SHP77 (cell line): ENCODE measurements at regions not wholly inside any gene's neighbourhood (a gene's known extent, or its start where the extent isn't known, plus 50 kb on each side); places are given as distances from the start of the nearest gene placed in this dataset.

Source experiments
- DNase-seq, 2 experiments: peaks; one replicate each; lab custom pipeline; 2025; lab: John Stamatoyannopoulos, UW

DNA sequence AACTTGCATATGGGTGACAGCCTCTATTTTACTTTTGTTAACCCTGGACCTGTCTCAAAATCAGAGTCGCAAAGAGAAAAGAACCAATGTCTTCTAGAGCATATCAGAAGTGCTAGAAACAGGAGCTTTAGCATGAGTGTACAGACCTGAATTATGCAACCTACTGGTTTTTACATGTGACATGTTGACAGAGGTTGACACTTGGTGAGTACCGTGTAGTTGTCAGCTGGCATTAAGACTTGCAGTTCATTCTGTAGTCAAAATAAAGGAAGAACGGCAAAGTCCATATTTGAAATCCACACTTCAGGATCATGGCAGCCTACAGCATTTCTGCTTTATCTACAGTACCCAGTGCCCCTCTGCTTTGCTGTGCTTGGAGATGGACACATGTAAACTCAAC, 291.9 kb upstream of the TENM3 start:
- no peak for DNase-seq

GRCh38 chr4:181952478-181952877, 290.7 kb upstream of the TENM3 start:
- DNase-seq = no peak

- DNase-seq = no peak
These were observed 286.7 kb upstream of the TENM3 start for GRCh38 chr4:181956512-181956911.

- DNase-seq = no peak
These were observed 286.1 kb upstream of the TENM3 start for GRCh38 chr4:181957088-181957487.

GRCh38 chr4:181958446-181958845, 284.8 kb upstream of the TENM3 start:
- no peak for DNase-seq

DNA sequence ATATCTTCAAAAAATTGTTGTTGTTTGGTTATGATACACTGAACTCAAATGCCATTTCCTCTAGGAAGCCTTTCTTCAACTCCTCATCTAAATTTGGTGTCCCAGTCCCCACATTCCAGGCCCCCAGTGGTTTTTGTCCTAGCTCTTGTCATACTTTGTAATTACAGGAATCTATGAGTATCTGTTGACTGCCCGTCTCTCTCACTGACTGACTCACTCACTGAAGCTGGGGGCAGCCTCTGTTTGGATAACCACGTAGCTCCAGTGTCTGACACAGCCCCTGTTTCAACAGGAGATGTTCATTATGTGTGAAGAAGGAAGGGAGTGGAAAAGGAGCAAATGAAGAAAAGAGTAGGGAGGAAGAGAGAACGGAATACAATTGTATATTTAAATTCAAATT, 284.1 kb upstream of the TENM3 start:
- DNase-seq = no peak

- DNase-seq = no peak
These were observed 282.8 kb upstream of the TENM3 start for GRCh38 chr4:181960384-181960783.

DNA sequence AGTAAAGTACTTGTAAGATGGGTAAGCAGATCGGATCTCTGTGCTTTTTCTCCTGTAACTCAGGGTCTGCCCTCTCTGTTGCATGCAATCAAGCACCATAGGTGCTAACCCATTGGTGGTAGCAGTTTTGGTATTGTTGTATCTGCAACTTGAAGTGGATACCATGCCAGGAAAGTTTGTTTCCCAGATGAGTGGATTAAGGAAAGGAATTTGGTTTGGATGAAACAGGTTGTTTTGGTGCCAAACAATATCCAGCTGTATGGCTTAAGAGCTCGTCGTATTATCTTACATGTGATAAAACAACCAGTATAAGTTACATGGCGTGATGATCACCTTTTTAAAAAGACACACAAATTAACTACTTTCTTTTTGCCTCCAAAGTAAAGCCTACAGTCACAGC, 280.9 kb upstream of the TENM3 start:
- DNase-seq = no peak

DNA sequence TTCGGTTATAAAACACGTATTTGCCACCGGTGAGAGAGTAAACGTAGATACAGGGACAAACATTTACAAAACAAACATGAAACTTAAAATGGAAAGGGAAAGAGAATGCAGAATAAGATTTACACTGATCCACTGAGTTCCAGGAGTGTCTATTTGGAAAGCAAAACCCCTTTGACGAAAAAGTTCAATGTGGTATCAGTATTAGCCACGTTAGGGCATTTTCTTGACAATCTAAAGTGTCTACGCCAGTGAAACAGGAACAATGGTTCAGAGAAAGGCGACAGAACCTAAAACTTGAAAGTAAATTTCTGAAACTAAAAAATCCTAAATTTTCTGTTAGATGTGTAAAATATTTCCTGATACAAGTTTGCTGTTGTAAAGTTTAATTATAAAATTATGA, 278.5 kb upstream of the TENM3 start:
- DNase-seq = no peak

- DNase-seq = no peak
These were observed 277.1 kb upstream of the TENM3 start for GRCh38 chr4:181966104-181966551.

GRCh38 chr4:181967401-181967800, 275.8 kb upstream of the TENM3 start:
- DNase-seq = no peak

GRCh38 chr4:181968371-181968770, 274.8 kb upstream of the TENM3 start:
- DNase-seq = no peak

GRCh38 chr4:181969151-181969550, 274.1 kb upstream of the TENM3 start:
- no peak for DNase-seq

- no peak for DNase-seq
These were observed 272.8 kb upstream of the TENM3 start for GRCh38 chr4:181970366-181970765.

DNA sequence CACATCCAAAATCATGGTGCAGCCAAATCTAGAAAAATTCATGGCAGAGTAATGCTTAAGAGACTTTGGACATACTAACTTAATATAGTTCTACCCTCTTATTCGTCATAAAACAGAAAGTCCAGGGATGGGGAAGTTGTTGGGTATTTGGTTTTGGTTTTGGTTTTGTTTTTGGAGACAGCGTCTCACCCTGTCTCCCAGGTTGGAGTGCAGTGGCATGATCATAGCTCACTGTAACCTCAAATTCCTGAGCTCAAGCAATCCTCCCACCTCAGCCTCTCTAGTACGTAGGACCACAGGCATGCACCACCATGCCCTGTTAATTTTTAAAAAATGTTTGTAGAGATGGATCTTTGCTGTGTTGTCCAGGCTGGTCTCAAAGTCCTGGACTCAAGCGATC, 271.8 kb upstream of the TENM3 start:
- DNase-seq = no peak

DNA sequence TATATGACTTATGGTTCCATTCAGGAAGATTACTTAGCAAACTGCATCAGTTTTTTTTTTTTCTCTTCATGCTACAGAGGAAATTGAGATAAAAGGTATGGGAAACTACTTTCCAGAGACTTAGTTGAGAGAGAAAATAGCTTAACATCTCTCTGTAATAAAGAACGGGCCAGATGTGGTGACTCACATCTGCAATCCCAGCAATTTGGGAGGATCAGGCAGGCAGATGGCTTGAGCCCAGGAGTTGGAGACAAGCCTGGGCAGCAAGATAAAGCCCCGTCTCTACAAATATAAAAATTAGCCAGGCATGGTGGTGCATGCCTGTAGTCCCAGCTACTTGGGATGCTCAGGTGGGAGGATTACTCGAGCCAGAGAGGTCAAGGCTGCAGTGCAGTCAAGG, 271.2 kb upstream of the TENM3 start:
- no peak for DNase-seq

DNA sequence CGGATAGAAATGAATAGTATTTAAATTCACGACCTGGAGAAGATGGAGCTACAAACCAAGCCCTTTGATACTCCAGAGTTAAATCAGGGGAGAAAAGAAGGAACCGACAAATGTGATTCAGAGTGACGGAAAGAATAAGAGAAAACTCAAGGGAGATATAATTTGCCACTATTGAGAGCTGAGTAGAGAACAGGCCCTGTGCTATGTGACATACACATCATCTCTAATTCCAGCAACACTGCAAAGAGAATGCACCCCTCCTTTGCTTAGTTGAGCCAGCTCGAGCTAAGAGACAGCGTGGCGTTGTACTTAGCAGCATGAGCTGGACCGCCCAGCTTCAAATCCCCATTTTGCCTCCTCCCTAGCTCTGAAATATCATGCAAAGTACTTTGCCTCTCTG, 266.4 kb upstream of the TENM3 start:
- no peak for DNase-seq

GRCh38 chr4:181982437-181982836, 260.8 kb upstream of the TENM3 start:
- no peak for DNase-seq

DNA sequence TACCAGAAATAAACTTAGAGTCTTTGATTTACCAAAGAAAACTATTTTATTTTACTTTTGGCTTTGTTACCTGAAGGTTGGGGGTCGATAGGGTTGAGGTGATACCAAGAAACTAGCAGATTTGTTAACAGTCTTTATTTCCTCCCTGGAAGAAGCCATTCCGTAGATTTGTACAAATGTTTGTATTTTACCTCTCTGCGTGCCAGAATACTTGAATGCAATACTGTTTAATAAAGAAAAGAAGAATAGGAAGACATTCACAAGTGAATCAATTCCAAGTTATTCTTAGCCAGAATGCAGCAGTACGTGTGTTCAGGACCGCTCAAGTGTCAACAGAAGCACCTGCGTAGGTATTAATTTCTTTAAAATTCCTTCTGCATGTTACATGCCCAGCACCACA, 260.3 kb upstream of the TENM3 start:
- no peak for DNase-seq

GRCh38 chr4:181987392-181987791, 255.8 kb upstream of the TENM3 start:
- no peak for DNase-seq

GRCh38 chr4:181989071-181989470, 254.1 kb upstream of the TENM3 start:
- no peak for DNase-seq

- no peak for DNase-seq
These were observed 251.7 kb upstream of the TENM3 start for GRCh38 chr4:181991369-181992108.

DNA sequence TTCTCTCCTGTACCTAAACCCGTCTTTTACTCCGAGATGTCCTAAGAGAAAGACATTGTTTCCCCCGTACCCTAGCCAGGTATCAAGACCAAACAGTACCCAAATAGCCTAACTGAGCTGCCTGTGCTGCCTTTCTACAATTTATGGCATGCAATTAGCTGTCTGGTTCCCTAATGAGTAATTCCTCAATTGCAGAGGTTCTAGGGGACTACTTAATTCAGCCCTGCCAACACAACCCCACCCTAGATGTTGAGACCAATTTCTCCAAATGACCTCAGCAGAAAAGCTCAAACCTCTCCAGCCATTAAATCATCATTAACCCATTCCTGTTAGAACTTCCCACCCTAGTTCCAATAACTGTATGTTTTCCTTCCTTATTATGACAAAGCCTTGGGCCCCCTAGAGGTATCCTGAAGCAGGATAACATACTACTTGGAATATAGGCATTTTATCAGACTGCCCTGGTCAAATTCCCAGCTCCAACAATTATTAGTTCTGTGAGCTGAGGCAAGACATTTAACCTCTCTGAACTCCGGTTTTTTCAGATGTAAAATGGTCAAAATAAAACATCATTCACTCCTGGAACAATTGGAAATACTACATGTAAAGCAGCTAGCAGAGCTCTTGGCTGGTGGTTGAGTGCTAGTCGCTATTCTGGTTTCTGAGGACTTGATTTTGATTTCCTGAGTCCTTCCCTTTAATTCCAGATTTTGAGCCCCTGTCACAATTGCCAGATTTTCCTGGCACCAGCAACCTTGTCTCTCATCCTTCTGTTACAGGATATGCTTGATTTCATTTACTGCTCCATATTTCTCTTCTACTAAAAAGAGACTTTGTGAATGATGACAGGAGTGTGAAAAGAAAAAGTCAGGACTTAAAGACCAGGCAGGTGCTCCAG, 244.6 kb upstream of the TENM3 start:
- DNase-seq = no peak
